HG02938 (cell line): ENCODE measurements at regions not wholly inside any gene's neighbourhood (a gene's known extent, or its start where the extent isn't known, plus 50 kb on each side); places are given as distances from the start of the nearest gene placed in this dataset.

ENCODE experiments used
- ATAC-seq: cut with Tn5 transposase; IDR thresholded peaks from one replicate; pipeline ENCODE4 v1.9.1; 2021; ENCODE audit warnings: mild to moderate bottlenecking, moderate library complexity; ENCODE audit not compliant: unreplicated experiment

DNA sequence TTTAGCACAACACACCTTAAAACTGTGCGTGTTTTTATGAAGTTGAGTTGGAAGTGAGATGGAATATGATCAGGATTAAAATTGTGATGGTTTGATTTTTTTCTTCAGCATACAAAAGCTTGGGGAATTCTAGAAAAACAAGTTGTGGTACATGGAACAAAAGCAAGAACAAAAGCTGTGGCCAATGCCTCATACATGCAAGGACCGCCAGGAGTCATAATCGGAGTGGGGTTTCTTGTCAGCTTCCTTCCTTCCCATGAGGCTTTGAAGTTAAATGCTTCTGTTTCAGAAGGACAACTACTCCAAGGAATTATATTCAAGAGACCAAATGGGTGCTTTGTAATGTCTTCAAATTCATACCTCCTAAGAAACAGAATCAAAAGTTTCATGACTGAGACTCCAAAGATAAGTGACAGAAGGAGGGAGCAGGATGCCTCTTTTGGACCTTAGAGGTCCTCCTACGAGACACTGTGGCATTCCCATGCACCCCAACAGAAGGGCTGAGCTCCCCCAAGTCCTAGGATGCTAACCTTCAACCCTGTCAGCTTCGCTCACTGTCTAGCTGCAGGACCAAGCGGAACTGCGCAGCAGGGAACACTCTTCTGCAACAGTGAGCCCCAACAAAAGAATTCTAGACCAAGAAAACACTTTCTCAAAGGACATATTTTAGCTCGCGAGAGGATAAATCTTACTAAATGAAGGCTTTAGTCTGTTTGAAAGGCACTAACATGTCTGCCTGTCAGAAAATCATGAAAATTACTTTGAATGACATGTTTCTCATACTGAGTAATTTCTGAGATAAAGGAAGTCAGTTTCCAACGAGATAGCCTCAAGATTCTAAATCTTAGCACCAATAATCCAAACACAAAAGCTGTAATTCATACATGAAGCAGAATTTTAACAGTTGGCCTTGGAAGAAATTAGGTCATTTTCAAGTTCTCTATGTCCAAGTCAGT, 108.5 kb upstream of the NHSL1 start:
- ATAC-seq = no peak

DNA sequence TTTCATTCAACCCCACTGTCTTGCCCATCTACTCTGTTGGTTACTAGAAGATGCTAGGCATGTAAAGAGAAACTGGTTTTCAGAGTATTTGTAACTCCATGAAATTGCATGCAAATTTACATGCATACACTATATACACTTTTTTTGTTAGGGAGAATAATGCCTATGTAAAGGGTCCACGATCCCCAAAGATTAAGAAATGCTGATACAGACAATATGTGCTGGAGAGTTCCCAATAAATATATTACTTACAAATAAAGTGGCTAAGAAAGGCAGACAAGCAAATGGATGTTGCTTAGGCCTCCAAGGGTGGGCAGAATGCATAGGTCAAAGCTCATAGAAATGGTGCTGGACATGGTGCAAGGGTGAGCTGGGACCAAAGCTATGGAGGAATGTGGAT, 109.6 kb upstream of the NHSL1 start:
- ATAC-seq = no peak

DNA sequence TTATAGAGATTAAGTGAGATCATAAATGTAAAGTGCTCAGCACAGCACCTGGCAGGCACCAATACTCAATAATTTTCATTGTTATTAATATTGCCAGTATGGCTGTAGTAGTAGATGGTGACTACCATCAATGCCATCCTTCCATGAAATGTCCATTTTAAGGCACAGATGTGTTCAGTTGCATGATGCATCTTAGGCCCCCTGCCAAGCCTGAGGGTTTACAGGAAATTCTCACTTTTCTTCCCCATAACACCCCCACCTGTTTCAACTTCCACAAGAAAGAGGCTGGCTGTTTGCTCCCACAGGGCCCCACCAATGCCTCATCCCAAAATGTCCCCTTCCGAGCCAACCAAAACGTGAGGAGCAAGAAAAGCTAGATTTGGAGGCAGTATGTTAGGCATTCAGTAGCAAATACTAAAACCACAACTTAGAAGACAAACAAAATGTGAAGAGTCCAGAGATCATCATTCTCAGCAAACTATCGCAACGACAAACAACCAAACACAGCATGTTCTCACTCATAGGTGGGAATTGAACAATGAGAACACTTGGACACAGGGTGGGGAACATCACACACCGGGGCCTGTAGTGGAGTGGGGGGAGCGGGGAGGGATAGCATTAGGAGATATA, 110.6 kb upstream of the NHSL1 start:
- ATAC-seq = no peak

DNA sequence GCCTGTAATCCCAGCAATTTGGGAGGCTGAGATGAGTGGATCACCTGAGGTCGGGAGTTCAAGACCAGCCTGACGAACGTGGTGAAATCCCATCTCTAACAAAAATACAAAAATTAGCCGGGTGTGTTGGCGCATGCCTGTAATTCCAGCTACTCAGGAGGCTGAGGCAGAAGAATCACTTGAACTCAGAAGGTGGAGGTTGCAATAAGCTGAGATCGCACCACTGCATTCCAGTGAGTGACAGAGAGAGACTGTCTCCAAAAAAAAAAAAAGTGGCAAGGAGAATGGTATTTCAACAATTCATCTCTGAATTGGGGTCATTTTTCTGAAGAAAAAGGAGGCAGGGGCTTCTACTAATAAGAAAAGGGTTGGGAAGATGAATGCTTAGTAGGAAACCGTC, 111.5 kb upstream of the NHSL1 start:
- no peak for ATAC-seq

DNA sequence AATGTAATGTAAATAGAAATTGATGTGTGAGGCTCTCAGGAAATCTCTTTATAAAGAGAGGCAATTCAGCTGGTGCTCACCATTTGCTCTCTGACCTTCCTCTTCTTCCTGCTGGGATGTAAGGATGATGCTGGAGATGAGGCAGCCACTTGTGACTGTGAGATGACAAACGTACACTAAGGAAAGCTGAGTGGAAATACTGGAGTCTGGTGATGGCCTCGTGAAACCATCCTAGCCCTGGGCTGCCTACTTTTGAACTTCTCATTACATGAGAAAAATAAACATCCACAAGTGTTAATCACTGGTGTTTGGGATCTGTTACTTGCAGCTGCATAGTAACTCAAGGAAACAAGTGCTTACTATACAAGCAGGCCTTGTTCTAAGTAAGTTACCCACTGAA, 114.9 kb upstream of the NHSL1 start:
- no peak for ATAC-seq

DNA sequence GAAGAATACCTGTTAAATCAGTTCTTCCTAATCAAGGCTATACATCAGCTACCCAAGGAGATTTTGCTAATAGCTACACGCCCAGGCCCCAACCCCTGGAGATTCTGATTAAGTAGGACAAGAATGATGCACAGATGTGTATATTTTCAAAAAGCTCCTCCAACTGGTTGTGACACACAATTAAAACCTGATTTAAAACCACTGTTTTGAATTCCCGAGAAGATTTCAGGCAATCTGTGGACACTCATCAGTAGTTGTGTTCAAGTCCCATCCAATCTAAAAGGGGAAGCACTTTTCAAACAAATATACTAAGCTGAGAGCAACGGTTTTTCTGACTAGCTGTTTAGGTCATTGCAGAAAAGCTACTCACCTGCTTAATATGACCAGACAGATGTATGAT, 118.9 kb upstream of the NHSL1 start:
- no peak for ATAC-seq

DNA sequence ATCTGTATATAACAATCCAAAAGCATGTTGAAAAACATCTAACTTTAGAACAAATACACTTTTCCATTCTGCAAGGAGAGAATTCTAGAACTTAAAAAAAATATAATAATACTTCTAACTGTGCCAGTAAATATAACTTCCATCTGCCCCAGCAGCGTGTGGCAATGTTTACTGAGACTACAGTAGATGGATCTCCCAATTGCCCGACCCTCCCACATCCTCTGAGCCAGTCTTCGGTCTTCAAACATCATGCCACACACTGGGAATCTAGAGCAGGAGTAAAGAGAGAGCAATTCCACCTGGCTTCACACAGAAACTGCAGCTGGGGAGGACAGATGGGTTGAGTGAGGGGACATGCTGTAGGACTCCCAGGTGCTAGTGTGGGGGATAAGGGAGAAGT, 121.3 kb upstream of the NHSL1 start:
- no peak for ATAC-seq

DNA sequence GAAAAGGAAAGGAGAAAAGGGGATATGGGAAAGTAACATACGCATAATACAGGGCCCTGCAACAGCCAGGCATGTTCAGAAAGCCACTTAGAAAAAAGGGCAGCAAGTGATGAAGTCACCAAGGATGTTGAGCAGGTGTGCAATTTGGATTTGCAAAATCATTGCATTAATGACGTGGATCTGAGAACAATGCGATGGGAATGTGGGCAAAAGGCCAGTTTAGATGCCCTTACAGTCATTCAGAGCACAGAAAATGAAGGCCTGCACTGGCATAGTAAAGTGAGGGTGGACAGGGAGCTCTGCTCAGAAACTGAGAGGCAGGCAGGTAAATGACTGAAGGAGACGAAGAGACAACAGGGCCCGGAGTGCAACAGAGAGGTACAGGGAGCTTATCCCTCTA, 123.7 kb upstream of the NHSL1 start:
- ATAC-seq = no peak

DNA sequence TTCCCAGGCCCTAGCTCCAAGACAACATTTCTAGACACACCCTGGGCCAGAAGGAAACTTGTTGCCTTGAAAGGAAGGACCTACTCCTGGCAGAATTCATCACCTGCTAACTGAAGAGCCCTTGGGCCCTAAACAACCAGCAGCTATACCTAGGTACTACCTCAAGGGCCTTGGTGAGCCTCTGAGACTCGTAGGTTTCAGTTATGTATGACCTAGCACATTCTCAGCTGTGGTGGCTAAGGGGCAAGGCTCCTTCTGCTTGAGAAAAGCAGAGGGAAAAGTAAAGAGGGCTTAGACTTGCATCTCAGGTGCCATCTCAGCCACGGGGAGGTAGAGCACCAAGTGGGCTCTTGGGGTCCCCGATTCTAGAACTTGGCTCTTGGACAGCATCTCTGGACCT, 132.3 kb upstream of the NHSL1 start:
- ATAC-seq = no peak

DNA sequence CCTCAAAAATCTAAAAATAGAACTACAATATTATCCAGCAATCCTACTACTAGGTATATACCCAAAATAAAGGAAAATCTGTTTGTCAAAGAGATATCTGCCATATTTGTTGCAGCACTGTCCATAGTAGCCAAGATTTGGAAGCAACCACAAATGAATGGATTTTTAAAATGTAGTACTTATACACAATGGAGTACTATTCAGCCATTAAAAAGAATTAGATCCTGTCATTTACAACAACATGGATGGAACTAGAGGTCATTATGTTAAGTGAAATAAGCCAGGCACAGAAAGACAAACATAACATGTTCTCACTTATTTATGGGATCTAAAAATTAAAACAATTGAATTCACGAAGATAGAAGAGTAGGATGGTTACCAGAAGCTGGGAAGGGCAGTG, 135.7 kb upstream of the CCDC28A start:
- ATAC-seq = no peak

DNA sequence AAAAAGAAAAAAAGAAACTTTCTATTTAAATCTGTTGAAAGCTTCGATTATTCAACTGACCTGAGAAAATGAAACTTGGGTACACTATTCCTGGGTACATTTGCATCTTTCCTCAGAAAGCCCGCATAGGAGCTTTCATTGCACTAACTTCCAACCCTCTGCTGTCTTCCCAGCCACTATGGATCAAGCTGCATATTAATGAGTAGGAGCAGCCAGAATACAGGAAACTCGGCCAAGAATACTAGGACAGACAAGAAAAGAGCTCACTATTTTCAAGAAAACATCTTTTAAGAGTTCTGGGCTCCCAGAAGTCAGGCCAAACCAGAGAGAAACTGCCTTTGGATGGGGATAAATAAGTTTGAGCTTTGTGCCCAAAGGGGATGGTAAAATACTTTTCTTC, 135.0 kb upstream of the CCDC28A start:
- ATAC-seq = no peak

DNA sequence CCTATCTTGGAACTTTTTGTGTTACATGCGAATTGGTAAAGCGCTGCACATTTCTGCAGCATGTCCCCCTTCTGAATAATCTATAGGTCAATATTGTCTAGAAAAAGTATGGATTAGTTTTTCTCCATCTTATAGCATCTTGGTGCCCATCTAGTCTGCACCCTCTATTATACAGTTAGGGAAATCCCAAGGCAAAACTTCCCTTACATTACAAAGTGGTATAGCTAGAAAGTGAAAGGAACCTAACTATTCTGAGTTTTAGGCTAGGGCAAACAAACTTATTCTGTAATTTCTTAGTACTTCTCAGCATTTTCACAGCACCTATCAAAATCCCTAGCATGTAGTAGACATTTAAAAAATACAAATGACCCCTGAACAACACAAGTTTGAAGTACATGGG, 133.5 kb upstream of the CCDC28A start:
- ATAC-seq = no peak

DNA sequence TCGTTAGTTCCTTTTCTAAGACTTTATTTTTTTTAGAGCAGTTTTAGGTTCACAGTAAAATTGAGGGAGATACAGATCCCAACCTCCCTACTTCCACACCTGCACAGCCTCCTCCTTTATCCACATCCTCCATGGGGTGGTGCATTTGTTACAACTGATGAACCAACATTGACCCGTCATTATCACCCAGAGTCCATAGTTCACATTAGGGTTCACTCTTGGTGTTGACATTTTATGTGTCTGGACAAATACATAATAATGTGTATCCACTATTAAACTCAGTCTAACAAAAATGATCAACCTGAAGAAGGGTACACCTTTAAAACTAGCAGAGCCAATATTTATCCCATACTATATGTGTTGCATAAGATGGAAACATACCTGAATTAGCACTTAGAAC, 130.4 kb upstream of the CCDC28A start:
- no peak for ATAC-seq

DNA sequence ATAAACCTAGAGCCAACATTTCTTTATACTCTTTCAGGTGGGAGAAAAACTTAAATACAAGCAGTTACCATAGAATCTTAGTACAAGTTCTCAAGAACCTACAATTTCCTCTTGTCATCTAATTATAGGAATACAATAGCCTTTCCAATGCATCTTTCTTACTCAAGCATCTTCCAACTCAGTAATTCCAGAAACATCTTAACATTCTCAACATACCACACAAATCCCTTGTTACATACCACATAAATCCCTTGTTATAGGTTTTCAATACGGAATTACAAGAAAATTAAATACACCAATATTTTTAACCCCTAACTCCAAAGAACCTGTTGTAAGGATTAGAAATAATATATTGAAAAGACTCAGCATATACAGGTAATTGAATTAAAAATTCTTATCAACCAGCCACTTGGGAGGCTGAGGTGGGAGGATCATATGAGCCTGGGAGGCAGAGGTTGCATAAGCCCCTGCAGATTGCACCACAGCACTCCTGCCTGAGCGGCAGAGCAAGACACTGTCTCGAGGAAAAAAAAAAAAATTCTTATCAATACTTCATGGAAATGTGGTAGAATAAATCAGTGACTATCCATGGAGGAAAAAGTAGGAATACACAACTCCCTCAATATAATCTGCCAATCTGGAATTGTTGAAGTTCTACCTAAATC, 127.5 kb upstream of the CCDC28A start:
- no peak for ATAC-seq

DNA sequence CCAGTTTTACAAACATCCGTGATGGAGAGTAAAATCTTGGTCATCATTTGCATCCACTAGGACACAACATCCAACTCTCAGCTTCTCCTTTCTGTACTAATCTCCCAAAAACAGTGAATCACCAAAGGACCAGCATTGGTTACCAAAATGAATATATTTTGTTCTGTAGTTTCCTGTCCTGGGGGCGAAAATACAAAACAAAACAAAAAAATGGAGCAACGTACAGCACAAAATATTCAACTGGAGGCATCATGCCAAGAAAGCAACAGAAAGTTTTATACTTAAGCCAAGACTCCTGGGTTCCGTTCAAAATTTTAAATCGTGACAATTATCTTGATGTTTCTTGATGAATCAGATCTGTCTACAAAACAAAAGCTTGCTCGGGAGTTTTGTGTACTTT, 126.6 kb upstream of the CCDC28A start:
- no peak for ATAC-seq

DNA sequence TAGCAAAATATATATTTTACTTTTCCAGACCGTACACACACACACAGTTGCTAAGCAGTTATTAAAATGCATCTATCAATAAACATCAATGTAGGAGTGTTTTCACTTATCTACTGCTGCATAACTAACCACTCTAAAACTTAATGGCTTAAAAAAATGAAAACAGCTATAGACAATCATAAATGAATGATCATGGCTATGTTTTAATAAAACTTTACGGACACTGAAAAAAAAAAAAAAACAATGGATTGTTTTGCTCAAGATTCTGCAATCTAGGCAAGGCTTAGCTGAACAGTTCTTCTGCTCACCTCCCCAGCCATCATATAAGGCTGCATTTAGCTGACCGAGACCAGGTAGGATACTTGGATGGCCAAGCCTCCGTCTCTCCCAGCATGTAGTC, 125.4 kb upstream of the CCDC28A start:
- ATAC-seq = no peak

DNA sequence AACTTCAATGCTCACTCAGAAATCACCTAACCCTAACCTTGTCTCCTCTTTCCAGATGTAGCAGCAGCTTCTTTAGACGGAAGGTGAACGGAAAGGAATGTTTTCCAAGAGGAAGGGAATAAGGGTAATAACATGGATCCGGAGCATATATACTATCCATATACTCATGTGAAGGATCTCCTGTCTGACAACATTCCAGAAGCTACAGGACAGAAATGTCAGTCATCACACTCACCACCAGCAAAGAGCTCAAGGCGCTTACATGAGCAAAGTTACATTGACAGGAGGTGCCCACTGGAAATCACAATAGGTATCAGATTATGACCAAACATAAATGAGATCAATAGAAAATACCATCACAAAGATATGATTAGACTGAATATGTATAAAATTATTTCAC, 122.1 kb upstream of the CCDC28A start:
- no peak for ATAC-seq

DNA sequence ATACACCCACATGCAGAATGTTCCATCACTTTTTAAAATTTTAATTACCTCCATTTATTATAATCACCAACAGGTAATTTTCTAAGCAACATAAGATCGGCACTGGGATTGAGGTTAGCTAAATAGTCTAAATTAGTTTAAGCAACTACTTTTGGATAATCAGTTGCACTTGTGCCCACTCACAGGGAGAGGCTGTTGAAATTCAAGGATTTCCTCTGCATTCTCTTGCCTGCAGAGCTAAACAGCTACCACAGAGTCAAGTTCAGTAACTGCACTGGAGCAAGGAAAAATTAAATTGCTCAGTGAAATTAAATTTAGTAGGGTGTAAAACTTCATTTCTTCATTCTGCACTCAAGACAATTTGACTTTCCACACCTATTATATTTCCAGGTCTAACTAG, 120.7 kb upstream of the CCDC28A start:
- ATAC-seq = no peak

DNA sequence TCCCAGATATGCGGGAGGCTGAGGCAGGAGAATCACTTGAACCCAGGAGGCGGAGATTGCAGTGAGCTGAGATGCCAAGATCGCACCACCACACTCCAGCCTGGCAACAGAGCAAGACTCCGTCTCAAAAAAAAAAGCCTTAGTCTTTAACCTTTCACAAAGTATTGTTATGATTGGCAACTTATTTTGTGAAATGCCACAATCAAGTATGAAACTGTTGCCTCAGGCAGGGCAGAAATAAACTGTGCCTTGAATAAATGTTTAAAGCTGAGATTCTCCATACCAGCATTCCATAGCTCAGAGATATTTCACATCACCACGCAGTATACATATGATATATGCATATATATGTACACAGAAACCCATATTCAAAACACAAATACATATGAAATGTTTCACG, 120.1 kb upstream of the CCDC28A start:
- ATAC-seq = no peak

DNA sequence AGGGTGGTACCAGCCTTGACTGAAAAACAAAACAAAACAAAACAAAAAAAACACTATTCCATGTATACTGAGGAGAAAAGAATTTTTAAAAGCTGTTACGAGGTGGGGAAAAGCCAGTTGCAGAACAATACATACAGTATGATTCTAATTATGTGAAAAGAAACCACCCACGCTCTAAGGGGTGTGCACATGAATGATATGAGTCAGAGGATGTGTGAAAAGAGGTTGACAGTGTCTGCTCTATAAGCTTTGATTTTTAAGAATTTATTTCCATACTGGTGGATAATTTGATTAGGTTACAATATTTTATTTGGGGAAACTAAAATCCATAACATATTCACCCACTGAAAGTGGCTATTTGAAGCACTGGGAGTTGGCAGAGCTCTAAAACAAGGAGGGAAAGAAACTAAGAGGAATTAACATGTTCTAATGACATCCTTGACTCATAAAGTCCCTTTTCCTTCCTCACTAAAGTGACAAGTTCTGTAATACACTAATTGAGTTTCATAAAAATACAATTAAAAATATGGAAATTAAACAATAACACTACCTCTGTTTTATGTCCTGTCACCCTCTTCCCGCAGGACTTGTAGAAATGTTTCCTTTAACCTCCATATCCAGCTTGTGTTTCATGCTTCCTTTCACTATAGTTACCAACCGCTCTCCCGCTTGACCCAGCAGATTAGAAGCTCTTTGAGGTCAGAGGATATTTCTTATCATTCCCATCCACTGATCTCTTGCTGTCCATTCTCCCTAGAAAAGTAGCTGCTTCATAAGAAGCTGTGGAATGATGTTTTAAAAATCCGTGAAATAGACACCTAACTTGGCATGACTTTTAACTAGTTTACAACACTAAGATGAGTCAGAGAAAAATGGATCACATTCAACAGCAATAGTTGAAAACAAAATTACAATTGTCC, 118.6 kb upstream of the CCDC28A start:
- ATAC-seq = peak; percentile 97

DNA sequence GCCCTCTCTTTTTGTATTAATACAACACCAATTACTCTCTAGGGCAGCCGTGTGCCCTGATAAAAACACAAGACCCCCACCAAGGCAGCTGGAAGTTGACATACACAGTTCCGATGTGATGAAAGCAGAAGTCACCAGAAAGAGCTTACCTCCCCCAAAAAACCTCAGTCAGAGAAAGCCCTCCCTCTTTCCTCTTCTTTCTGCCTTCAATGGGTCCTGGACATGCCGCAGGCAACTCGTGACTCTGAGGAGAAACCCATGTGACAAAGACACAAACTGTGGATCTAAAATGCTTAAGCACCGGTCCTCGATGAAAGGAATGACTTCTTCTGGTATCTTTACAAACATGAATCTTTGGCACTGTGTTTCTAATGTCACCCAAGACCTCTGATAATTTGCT, 117.7 kb upstream of the CCDC28A start:
- ATAC-seq = no peak
